ENCODE measurements at regions not wholly inside any gene's neighbourhood (a gene's known extent, or its start where the extent isn't known, plus 50 kb on each side); places are given as distances from the start of the nearest gene placed in this dataset.

DNA sequence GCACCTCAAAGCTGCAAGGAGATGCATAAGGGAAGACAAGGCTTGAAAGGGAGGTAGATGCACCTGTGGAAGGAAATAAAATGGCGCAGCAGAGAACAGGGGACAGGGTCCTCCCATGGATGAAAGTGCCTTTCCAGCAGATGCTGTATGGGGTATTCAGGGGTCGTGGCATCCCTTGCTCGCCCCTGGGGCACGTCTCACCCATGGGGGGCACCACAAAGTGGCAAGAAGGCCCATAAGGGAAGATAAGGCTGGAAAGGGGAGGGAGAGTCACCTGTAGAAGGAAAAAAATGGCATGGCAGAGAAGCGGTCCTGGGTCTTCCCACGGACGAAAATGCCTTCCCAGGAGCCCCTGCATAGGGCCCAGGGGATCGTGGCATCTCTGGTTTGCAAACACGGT is 265.1 kb downstream of the ALG10 start:
- Histone ChIP-seq H3K9me2 (ENCODE audit: low read depth, low read length) (no peaks in the 10 kb centered on the region), H3K4me2 (ENCODE audit: low read length) (no peak overlapping the region), H2AFZ (ENCODE audit: low read length) (no peak overlapping the region), H3K27me3 (ENCODE audit: insufficient read depth, low read length) (no peaks in the 10 kb centered on the region), H3K4me1 (ENCODE audit: insufficient read depth, low read length, severe bottlenecking) (no peaks in the 10 kb centered on the region), H3K9ac (ENCODE audit: low read length) (no peak overlapping the region), H3K4me3 (ENCODE audit: low read depth, low read length, poor library complexity, severe bottlenecking) (no peak overlapping the region), H3K79me2 (ENCODE audit: insufficient read depth, low read length) (no peaks in the 10 kb centered on the region), H3K36me3 (ENCODE audit: insufficient read depth, low read length) (no peaks in the 10 kb centered on the region), H3K27ac (ENCODE audit: low read depth, low read length, poor library complexity, severe bottlenecking) (no peak overlapping the region), H3F3A (ENCODE audit: insufficient read depth, low read length) (no peaks in the 10 kb centered on the region), H4K20me1 (ENCODE audit: insufficient read depth, low read length) (no peaks in the 10 kb centered on the region), H3K9me3 (ENCODE audit: low read length) (no peaks in the 10 kb centered on the region)
- TF ChIP-seq, protein P1, sequence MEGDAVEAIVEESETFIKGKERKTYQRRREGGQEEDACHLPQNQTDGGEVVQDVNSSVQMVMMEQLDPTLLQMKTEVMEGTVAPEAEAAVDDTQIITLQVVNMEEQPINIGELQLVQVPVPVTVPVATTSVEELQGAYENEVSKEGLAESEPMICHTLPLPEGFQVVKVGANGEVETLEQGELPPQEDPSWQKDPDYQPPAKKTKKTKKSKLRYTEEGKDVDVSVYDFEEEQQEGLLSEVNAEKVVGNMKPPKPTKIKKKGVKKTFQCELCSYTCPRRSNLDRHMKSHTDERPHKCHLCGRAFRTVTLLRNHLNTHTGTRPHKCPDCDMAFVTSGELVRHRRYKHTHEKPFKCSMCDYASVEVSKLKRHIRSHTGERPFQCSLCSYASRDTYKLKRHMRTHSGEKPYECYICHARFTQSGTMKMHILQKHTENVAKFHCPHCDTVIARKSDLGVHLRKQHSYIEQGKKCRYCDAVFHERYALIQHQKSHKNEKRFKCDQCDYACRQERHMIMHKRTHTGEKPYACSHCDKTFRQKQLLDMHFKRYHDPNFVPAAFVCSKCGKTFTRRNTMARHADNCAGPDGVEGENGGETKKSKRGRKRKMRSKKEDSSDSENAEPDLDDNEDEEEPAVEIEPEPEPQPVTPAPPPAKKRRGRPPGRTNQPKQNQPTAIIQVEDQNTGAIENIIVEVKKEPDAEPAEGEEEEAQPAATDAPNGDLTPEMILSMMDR (IDR thresholded peaks at IDR 0.05; ENCODE audit: low read length): no peak
- TF ChIP-seq EZH2 (IDR thresholded peaks at IDR 0.05; ENCODE audit: borderline replicate concordance, low read length): no peak

DNA sequence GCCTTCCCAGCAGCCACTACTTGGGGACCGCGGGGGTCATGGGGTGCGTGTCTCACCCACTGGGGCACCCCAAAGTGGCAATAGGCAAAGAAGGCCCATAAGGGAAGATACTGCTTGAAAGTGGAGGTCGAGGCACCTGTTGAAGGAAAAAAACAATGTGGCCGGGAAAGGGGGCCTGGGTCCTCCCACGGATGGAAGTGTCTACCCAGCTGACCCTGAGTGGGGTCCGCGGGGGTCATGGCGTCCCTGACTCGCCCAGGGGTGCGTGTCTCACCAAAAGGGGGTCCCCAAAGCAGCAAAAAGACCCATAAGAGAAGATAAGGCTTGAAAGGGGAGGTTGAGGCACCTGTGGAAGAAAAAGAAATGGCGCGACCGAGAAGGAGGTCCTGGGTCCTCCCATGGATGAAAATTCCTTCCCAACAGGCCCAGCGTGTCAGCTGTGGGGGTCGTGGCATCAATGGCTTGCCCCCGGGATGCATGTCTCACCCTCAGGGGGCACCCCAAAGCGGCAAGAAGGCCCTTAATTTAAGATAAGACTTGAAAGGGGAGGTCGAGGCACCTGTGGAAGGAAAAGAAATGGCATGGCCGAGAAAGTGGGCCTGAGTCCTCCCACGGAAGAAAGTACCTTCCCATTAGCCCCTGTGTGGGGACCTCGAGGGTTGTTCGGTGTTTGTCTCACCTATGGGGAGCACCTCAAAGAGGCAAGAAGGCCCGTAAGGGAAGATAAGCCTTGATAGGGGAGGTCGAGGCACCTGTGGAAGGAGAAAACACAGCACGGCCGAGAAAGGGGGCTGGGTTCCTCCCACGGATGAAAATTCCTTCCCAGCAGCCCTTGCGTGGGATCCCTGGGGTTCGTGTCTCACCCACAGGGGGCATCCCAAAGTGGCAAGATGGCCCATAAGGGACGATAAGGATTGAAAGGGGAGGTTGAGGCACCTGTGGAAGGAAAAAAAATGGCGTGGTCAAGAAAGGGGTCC is 266.0 kb downstream of the ALG10 start:
- Histone ChIP-seq H3K9me3 (ENCODE audit: low read length) (no peaks in the 10 kb centered on the region), H3K27me3 (ENCODE audit: insufficient read depth, low read length) (no peaks in the 10 kb centered on the region), H3K4me1 (ENCODE audit: insufficient read depth, low read length, severe bottlenecking) (no peaks in the 10 kb centered on the region), H3K9me2 (ENCODE audit: low read depth, low read length) (no peaks in the 10 kb centered on the region), H3K9ac (ENCODE audit: low read length) (no peak overlapping the region), H3K27ac (ENCODE audit: low read depth, low read length, poor library complexity, severe bottlenecking) (no peak overlapping the region), H3F3A (ENCODE audit: insufficient read depth, low read length) (no peaks in the 10 kb centered on the region), H3K4me3 (ENCODE audit: low read depth, low read length, poor library complexity, severe bottlenecking) (no peak overlapping the region), H4K20me1 (ENCODE audit: insufficient read depth, low read length) (no peaks in the 10 kb centered on the region), H3K79me2 (ENCODE audit: insufficient read depth, low read length) (no peaks in the 10 kb centered on the region), H3K4me2 (ENCODE audit: low read length) (no peak overlapping the region), H2AFZ (ENCODE audit: low read length) (no peak overlapping the region), H3K36me3 (ENCODE audit: insufficient read depth, low read length) (no peaks in the 10 kb centered on the region)
- TF ChIP-seq, protein P1 (IDR thresholded peaks at IDR 0.05; ENCODE audit: low read length): no peak
- no peak for TF ChIP-seq EZH2 (IDR thresholded peaks at IDR 0.05; ENCODE audit: borderline replicate concordance, low read length)

DNA sequence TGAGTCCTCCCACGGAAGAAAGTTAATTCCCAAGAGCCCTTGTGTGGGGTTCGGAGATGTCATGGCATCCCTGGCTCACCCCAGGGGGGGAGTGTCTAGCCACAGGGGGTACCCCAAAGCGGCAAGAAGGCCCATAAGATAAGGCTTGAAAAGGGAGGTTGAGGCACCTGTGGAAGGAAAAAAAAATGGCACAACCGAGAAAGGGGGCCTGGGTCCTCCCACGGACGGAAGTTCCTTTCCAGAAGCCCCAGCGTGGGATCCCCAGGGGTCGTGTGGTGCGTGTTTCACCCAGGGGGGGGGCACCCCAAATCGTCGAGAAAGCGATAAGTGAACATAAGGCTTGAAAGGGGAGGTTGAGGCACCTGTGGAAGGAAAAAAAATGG is 266.7 kb downstream of the ALG10 start:
- Histone ChIP-seq H4K20me1 (ENCODE audit: insufficient read depth, low read length) (no peaks in the 10 kb centered on the region), H3K36me3 (ENCODE audit: insufficient read depth, low read length) (no peaks in the 10 kb centered on the region), H3K9ac (ENCODE audit: low read length) (no peak overlapping the region), H3K9me2 (ENCODE audit: low read depth, low read length) (no peaks in the 10 kb centered on the region), H2AFZ (ENCODE audit: low read length) (no peak overlapping the region), H3K4me3 (ENCODE audit: low read depth, low read length, poor library complexity, severe bottlenecking) (no peak overlapping the region), H3K4me2 (ENCODE audit: low read length) (no peak overlapping the region), H3K79me2 (ENCODE audit: insufficient read depth, low read length) (no peaks in the 10 kb centered on the region), H3K27ac (ENCODE audit: low read depth, low read length, poor library complexity, severe bottlenecking) (no peak overlapping the region), H3K4me1 (ENCODE audit: insufficient read depth, low read length, severe bottlenecking) (no peaks in the 10 kb centered on the region), H3K9me3 (ENCODE audit: low read length) (no peaks in the 10 kb centered on the region), H3K27me3 (ENCODE audit: insufficient read depth, low read length) (no peaks in the 10 kb centered on the region), H3F3A (ENCODE audit: insufficient read depth, low read length) (no peaks in the 10 kb centered on the region)
- TF ChIP-seq, protein P1 (IDR thresholded peaks at IDR 0.05; ENCODE audit: low read length): no peak
- no peak for TF ChIP-seq EZH2 (IDR thresholded peaks at IDR 0.05; ENCODE audit: borderline replicate concordance, low read length)
